ENCODE measurements at regions not wholly inside any gene's neighbourhood (a gene's known extent, or its start where the extent isn't known, plus 50 kb on each side); places are given as distances from the start of the nearest gene placed in this dataset.

- H3K4me1 ChIP-seq = no peaks in the 10 kb centered on the region
- DNase-seq = no peak
- no peaks in the 10 kb centered on the region for H3K4me1 Mint-ChIP-seq (ENCODE audit: low read depth, unreplicated experiment)
- TF ChIP-seq CTCF (IDR thresholded peaks at IDR 0.05; ENCODE audit: insufficient read depth in 1 of 2, low read depth in 1 of 2, low read length in 1 of 2, severe bottlenecking in 1 of 2, unreplicated experiment in 1 of 2) = no peak
- POLR2A ChIA-PET = no interaction called here
- peaks cover 4% of the 10 kb centered on the region for H3K27me3 Mint-ChIP-seq (ENCODE audit: insufficient read depth, unreplicated experiment)
- H3K36me3 ChIP-seq (ENCODE audit: control insufficient read depth, insufficient read depth, low read length) = no peaks in the 10 kb centered on the region
- H3K4me3 ChIP-seq (ENCODE audit: low read depth, low read length) = no peak overlapping the region
- no peaks in the 10 kb centered on the region for H3K36me3 Mint-ChIP-seq (ENCODE audit: insufficient read depth, unreplicated experiment)
- H3K9me3 ChIP-seq = no peaks in the 10 kb centered on the region; the same call in 1 of the 2 replicates
- no TSS peak for BruUV-seq (replicated peaks)
- no peaks in the 10 kb centered on the region for H3K27me3 ChIP-seq (replicated peaks; ENCODE audit: control insufficient read depth, insufficient read depth, low read length)
- intact Hi-C loops (cut with micrococcal nuclease; ENCODE audit: unreplicated experiment) = no loop called here
- CTCF ChIA-PET = no interaction called here
- H3K4me3 Mint-ChIP-seq (ENCODE audit: unreplicated experiment) = no peak overlapping the region
- H3K27ac Mint-ChIP-seq (ENCODE audit: unreplicated experiment) = no peak overlapping the region
- no peaks in the 10 kb centered on the region for H3K9me3 Mint-ChIP-seq (ENCODE audit: unreplicated experiment)
These were observed 754.2 kb upstream of the ID2 start for GRCh38 chr2:7927691-7928090.

- H3K27me3 ChIP-seq (replicated peaks; ENCODE audit: control insufficient read depth, insufficient read depth, low read length) = no peaks in the 10 kb centered on the region
- TF ChIP-seq CTCF (IDR thresholded peaks at IDR 0.05; ENCODE audit: insufficient read depth in 1 of 2, low read depth in 1 of 2, low read length in 1 of 2, severe bottlenecking in 1 of 2, unreplicated experiment in 1 of 2) = no peak
- H3K9me3 Mint-ChIP-seq (ENCODE audit: unreplicated experiment) = no peaks in the 10 kb centered on the region
- DNase-seq = no peak
- ChIA-PET CTCF (no interaction called here), POLR2A (no interaction called here)
- H3K4me1 Mint-ChIP-seq (ENCODE audit: low read depth, unreplicated experiment) = no peaks in the 10 kb centered on the region
- H3K36me3 ChIP-seq (ENCODE audit: control insufficient read depth, insufficient read depth, low read length) = no peaks in the 10 kb centered on the region
- H3K36me3 Mint-ChIP-seq (ENCODE audit: insufficient read depth, unreplicated experiment) = no peaks in the 10 kb centered on the region
- H3K4me3 Mint-ChIP-seq (ENCODE audit: unreplicated experiment) = no peak overlapping the region
- BruUV-seq (replicated peaks) = no TSS peak
- peaks cover 4% of the 10 kb centered on the region; the same call in 1 of the 2 replicates for H3K4me1 ChIP-seq
- H3K27ac Mint-ChIP-seq (ENCODE audit: unreplicated experiment) = no peak overlapping the region
- intact Hi-C loops (cut with micrococcal nuclease; ENCODE audit: unreplicated experiment) = no loop called here
- H3K9me3 ChIP-seq = no peaks in the 10 kb centered on the region; the same call in 1 of the 2 replicates
- peaks cover 4% of the 10 kb centered on the region for H3K27me3 Mint-ChIP-seq (ENCODE audit: insufficient read depth, unreplicated experiment)
- no peak overlapping the region for H3K4me3 ChIP-seq (ENCODE audit: low read depth, low read length)
These were observed 752.6 kb upstream of the ID2 start for GRCh38 chr2:7929281-7929680.

GRCh38 chr2:7930800-7931635 is 750.8 kb upstream of the ID2 start:
- CTCF ChIA-PET = no interaction called here
- no TSS peak for BruUV-seq (replicated peaks)
- Histone ChIP-seq H3K4me3 (ENCODE audit: low read depth, low read length) (no peak overlapping the region), H3K27me3 (replicated peaks; ENCODE audit: control insufficient read depth, insufficient read depth, low read length) (no peaks in the 10 kb centered on the region), H3K36me3 (ENCODE audit: control insufficient read depth, insufficient read depth, low read length) (no peaks in the 10 kb centered on the region), H3K9me3 (no peaks in the 10 kb centered on the region; the same call in 1 of the 2 replicates), H3K4me1 (peaks cover 4% of the 10 kb centered on the region; the same call in 1 of the 2 replicates)
- Mint-ChIP-seq H3K36me3 (ENCODE audit: insufficient read depth, unreplicated experiment) (no peaks in the 10 kb centered on the region), H3K4me3 (ENCODE audit: unreplicated experiment) (no peak overlapping the region), H3K27ac (ENCODE audit: unreplicated experiment) (no peak overlapping the region), H3K9me3 (ENCODE audit: unreplicated experiment) (no peaks in the 10 kb centered on the region), H3K27me3 (ENCODE audit: insufficient read depth, unreplicated experiment) (peaks cover 4% of the 10 kb centered on the region), H3K4me1 (ENCODE audit: low read depth, unreplicated experiment) (no peaks in the 10 kb centered on the region)
- POLR2A ChIA-PET = no interaction called here
- intact Hi-C loops (cut with micrococcal nuclease; ENCODE audit: unreplicated experiment) = no loop called here
- no peak for DNase-seq
- TF ChIP-seq CTCF (IDR thresholded peaks at IDR 0.05; ENCODE audit: insufficient read depth in 1 of 2, low read depth in 1 of 2, low read length in 1 of 2, severe bottlenecking in 1 of 2, unreplicated experiment in 1 of 2) = no peak

Measured in Caco-2 (cell line).